ENCODE measurements at regions not wholly inside any gene's neighbourhood (a gene's known extent, or its start where the extent isn't known, plus 50 kb on each side); places are given as distances from the start of the nearest gene placed in this dataset.

DNA sequence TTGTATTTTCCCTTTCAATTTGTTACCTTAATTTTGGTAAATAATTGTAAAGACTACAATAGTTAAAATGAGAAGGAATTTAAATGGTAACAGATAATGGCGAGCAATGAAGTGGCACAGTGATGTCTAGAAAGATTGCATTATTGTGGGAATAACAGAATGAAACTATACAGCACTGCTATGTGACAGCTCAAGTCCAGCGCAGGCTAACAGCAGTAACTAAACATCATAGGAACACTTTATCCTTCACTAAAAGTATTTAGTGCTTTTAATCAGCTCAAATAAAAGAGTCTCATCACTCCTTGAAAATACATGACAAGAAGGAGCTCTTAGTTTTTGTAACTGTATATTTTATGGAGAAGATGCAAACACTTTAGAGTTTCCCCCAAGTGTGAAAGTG lies 190.8 kb downstream of the TENT5A start:
- TF ChIP-seq SPI1 (IDR thresholded peaks at IDR 0.05; ENCODE audit: low read depth, low read length) (no peak), POLR2A (IDR thresholded peaks at IDR 0.05; ENCODE audit: low read depth, low read length) (no peak)

Data from GM12891 (cell line).